Stimulated activated CD4-positive, alpha-beta T cell treated with anti-CD3 and anti-CD28 coated beads, Interleukin-1b, Interleukin-23, amount 100 ng/mL, for 1 hour (primary cell): ENCODE measurements at regions not wholly inside any gene's neighbourhood (a gene's known extent, or its start where the extent isn't known, plus 50 kb on each side); places are given as distances from the start of the nearest gene placed in this dataset.
A peak's percentile ranks its signal among the peaks of the same experiment; 100 is the strongest.

ENCODE experiments used
- DNase-seq, 2 donors: peaks; one replicate each; pipeline ENCODE4 v3.0.0-alpha.2; 2020; ENCODE audit warnings: low read depth in 2 of 2

- DNase-seq: no peak
Observed at GRCh38 chr1:59022799-59023198, 239.0 kb upstream of the JUN start.

- DNase-seq: no peak
Observed at GRCh38 chr1:59025201-59025600, 241.4 kb upstream of the JUN start.

- no peak for DNase-seq
Observed at GRCh38 chr1:59025898-59026426, 242.1 kb upstream of the JUN start.

GRCh38 chr1:59026472-59026948 lies 242.7 kb upstream of the JUN start:
- no peak for DNase-seq

- DNase-seq: no peak
Observed at GRCh38 chr1:59027177-59027576, 243.3 kb upstream of the JUN start.

- no peak for DNase-seq
Observed at GRCh38 chr1:59028048-59028447, 244.2 kb upstream of the JUN start.

GRCh38 chr1:59029411-59030167 lies 245.7 kb upstream of the JUN start:
- no peak for DNase-seq

- DNase-seq: no peak
Observed at GRCh38 chr1:59032228-59032627, 248.4 kb upstream of the JUN start.

GRCh38 chr1:59033761-59034160 lies 249.9 kb upstream of the JUN start:
- DNase-seq: no peak

- DNase-seq: no peak
Observed at GRCh38 chr1:59034925-59035324, 251.1 kb upstream of the JUN start.

- no peak for DNase-seq
Observed at GRCh38 chr1:59039551-59039950, 255.7 kb upstream of the JUN start.

- no peak for DNase-seq
Observed at GRCh38 chr1:59040486-59040885, 256.4 kb upstream of the FGGY start.

GRCh38 chr1:59041646-59042277 lies 255.1 kb upstream of the FGGY start:
- no peak for DNase-seq

GRCh38 chr1:59043796-59044195 lies 253.1 kb upstream of the FGGY start:
- no peak for DNase-seq

- no peak for DNase-seq
Observed at GRCh38 chr1:59044535-59045121, 252.3 kb upstream of the FGGY start.

GRCh38 chr1:59045137-59045536 lies 251.8 kb upstream of the FGGY start:
- no peak for DNase-seq

- no peak for DNase-seq
Observed at GRCh38 chr1:59045636-59046035, 251.3 kb upstream of the FGGY start.

GRCh38 chr1:59046134-59046533 lies 250.8 kb upstream of the FGGY start:
- DNase-seq: no peak

- DNase-seq: peak in 1 of 2 donors; percentile 2
Observed at GRCh38 chr1:59046730-59047157, 250.2 kb upstream of the FGGY start.

GRCh38 chr1:59051007-59051406 lies 245.9 kb upstream of the FGGY start:
- no peak for DNase-seq

- DNase-seq: no peak
Observed at GRCh38 chr1:59052166-59052590, 244.7 kb upstream of the FGGY start.

- DNase-seq: no peak
Observed at GRCh38 chr1:59054172-59054571, 242.7 kb upstream of the FGGY start.
